Neural progenitor cell (in vitro differentiated cells): ENCODE measurements at regions not wholly inside any gene's neighbourhood (a gene's known extent, or its start where the extent isn't known, plus 50 kb on each side); places are given as distances from the start of the nearest gene placed in this dataset.

Source experiments
- EZH2 ChIP-seq: fragments of 200-600 bp; sonication (generic); IDR thresholded peaks from 2 replicates; pipeline ENCODE4 v1.6.1; 2017; ENCODE audit warnings: antibody characterized with exemption, mild to moderate bottlenecking, moderate library complexity
- EZH2phosphoT487 ChIP-seq: fragments of 200-600 bp; sonication (generic); IDR thresholded peaks from 2 replicates; pipeline ENCODE4 v1.6.1; 2017; ENCODE audit warnings: antibody characterized with exemption
- TF ChIP-seq, protein P1 (sequence below): fragments of 200-600 bp; sonication (generic); IDR thresholded peaks from 2 replicates; pipeline ENCODE4 v1.5.1; 2017; ENCODE audit warnings: antibody characterized with exemption, mild to moderate bottlenecking

DNA sequence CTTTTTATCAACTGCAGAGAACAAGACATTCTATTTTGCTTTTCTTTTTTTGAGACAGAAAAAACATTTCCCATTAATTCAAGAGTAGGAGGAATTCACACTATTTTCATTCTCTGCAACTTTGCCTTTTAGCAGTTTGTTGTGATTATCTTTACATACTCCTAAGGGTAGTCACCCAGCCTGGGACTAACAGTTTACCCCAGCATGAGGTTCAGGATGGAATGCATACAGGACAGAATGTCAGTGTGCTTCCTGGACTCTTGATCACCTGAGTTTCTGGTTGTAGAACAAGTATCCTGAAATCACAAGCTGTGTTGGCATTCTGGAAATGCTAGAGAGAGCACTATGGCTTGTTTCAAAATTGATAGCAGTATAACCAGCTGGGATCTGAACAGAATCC lies 368.1 kb downstream of the KIF4B start:
- TF ChIP-seq EZH2 (no peak), EZH2phosphoT487 (no peak)
- TF ChIP-seq, protein P1, sequence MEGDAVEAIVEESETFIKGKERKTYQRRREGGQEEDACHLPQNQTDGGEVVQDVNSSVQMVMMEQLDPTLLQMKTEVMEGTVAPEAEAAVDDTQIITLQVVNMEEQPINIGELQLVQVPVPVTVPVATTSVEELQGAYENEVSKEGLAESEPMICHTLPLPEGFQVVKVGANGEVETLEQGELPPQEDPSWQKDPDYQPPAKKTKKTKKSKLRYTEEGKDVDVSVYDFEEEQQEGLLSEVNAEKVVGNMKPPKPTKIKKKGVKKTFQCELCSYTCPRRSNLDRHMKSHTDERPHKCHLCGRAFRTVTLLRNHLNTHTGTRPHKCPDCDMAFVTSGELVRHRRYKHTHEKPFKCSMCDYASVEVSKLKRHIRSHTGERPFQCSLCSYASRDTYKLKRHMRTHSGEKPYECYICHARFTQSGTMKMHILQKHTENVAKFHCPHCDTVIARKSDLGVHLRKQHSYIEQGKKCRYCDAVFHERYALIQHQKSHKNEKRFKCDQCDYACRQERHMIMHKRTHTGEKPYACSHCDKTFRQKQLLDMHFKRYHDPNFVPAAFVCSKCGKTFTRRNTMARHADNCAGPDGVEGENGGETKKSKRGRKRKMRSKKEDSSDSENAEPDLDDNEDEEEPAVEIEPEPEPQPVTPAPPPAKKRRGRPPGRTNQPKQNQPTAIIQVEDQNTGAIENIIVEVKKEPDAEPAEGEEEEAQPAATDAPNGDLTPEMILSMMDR: no peak
